Stomach (tissue), 8 donors: ENCODE measurements at regions not wholly inside any gene's neighbourhood (a gene's known extent, or its start where the extent isn't known, plus 50 kb on each side); places are given as distances from the start of the nearest gene placed in this dataset.
"Not testable (repeated sequence)": the region's sequence is repeated elsewhere in the genome, so short reads cannot be mapped to it uniquely, and the experiment has no call there.

Experiments used
- DNase-seq, 2 donors: peaks; one replicate each; pipeline versions ENCODE4 v3.0.0 to v3.0.0-alpha.2; 2013 to 2019
- H3K27ac ChIP-seq, 5 donors: fragments of 200-600 bp in 4 of 5; sonication (generic) in 4 of 5; one replicate each; pipeline ENCODE4 v1.5.1; 2013 to 2019; ENCODE audit warnings: mild to moderate bottlenecking in 1 of 5, moderate library complexity in 1 of 5
- H3K27me3 ChIP-seq, 3 donors: fragments of 200-600 bp; sonication (generic); one replicate each; pipeline ENCODE4 v1.5.1; 2017 to 2019; ENCODE audit warnings: mixed run types in 1 of 3
- H3K36me3 ChIP-seq, 4 donors: fragments of 200-600 bp; sonication (generic); 1 replicate in 3 of 4; 2 replicates in 1 of 4; pipeline ENCODE4 v1.5.1; 2016 to 2019
- H3K4me1 ChIP-seq, 4 donors: fragments of 200-600 bp; sonication (generic); one replicate each; pipeline ENCODE4 v1.5.1; 2016 to 2019
- H3K4me3 ChIP-seq, 4 donors: fragments of 200-600 bp; sonication (generic) in 3 of 4; one replicate each; pipeline ENCODE4 v1.5.1; 2016 to 2019; ENCODE audit warnings: mild to moderate bottlenecking in 1 of 4
- H3K9me3 ChIP-seq, 4 donors: fragments of 200-600 bp; sonication (generic); one replicate each; pipeline ENCODE4 v1.5.1; 2016 to 2019
- EP300 ChIP-seq: sonication (generic); formaldehyde crosslinking; IDR thresholded peaks from one replicate; pipeline ENCODE4 v1.6.1; 2017; ENCODE audit warnings: antibody characterized with exemption
- POLR2A ChIP-seq, 4 donors: fragments of 450-650 bp; IDR thresholded peaks; one replicate each; pipeline ENCODE4 v1.6.1; 2016; ENCODE audit warnings: antibody characterized with exemption in 4 of 4, control low read depth in 2 of 4, mild to moderate bottlenecking in 1 of 4, moderate library complexity in 1 of 4
- POLR2AphosphoS5 ChIP-seq, 3 donors: sonication (generic); formaldehyde crosslinking; IDR thresholded peaks; one replicate each; pipeline ENCODE4 v1.6.1; 2016; ENCODE audit warnings: antibody characterized with exemption in 3 of 3
- WGBS, 5 donors: extraction: QIAGEN DNeasy Blood & Tissue Kit in 3 of 5; methylation state at CpG; one replicate each; pipeline versions ENCODE4 v1.1.5 to v1.1.7; 2013 to 2018; 5-methylcytosine and 5-hydroxymethylcytosine counted together
- intact Hi-C: fragments of 100-400 bp; cut with DNase I; formaldehyde crosslinking; loops from one replicate; pipeline ENCODE4 v1.15.1; 2023; ENCODE audit warnings: low total_unique reads
- TF ChIP-seq, protein P1 (sequence below), 7 experiments: fragments of 450-650 bp in 4 of 7; fragments of 200-600 bp in 3 of 7; sonication (generic) in 3 of 7; IDR thresholded peaks; one replicate each; pipeline ENCODE4 v1.5.1; 2016 to 2019; ENCODE audit warnings: antibody characterized with exemption in 7 of 7, control low read depth in 2 of 7, mild to moderate bottlenecking in 1 of 7
- donor health status: healthy with polysubstance abuse.
- donor health status: Bipolar disorder and iron deficiency.
- donor health status: healthy.

GRCh38 chr12:131597333-131597732 lies 113.6 kb upstream of the SFSWAP start:
- Histone ChIP-seq H3K36me3 (no peaks in the 10 kb centered on the region), H3K4me1 (no peaks in the 10 kb centered on the region), H3K9me3 (no peaks in the 10 kb centered on the region), H3K27ac (no peak overlapping the region), H3K27me3 (peaks cover 0 to 22% (median 0%) of the 10 kb centered on the region in 3 donors), H3K4me3 (no peak overlapping the region)
- 43 to 61% (median 59%) methylated on average over 7 of the region's 7 CpGs for WGBS, 5 donors
- intact Hi-C loops, result no loop called here
- no peak for TF ChIP-seq EP300
- TF ChIP-seq, protein P1, sequence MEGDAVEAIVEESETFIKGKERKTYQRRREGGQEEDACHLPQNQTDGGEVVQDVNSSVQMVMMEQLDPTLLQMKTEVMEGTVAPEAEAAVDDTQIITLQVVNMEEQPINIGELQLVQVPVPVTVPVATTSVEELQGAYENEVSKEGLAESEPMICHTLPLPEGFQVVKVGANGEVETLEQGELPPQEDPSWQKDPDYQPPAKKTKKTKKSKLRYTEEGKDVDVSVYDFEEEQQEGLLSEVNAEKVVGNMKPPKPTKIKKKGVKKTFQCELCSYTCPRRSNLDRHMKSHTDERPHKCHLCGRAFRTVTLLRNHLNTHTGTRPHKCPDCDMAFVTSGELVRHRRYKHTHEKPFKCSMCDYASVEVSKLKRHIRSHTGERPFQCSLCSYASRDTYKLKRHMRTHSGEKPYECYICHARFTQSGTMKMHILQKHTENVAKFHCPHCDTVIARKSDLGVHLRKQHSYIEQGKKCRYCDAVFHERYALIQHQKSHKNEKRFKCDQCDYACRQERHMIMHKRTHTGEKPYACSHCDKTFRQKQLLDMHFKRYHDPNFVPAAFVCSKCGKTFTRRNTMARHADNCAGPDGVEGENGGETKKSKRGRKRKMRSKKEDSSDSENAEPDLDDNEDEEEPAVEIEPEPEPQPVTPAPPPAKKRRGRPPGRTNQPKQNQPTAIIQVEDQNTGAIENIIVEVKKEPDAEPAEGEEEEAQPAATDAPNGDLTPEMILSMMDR (IDR thresholded peaks at IDR 0.05), result no peak
- no peak for TF ChIP-seq POLR2A (IDR thresholded peaks at IDR 0.05)
- TF ChIP-seq POLR2AphosphoS5 (IDR thresholded peaks at IDR 0.05), result no peak
- DNase-seq, result no peak

- no peak overlapping the region for H3K4me3 ChIP-seq
- TF ChIP-seq POLR2AphosphoS5 (IDR thresholded peaks at IDR 0.05), result no peak
- no peak for TF ChIP-seq POLR2A (IDR thresholded peaks at IDR 0.05)
- no peak for TF ChIP-seq EP300
- TF ChIP-seq, protein P1 (IDR thresholded peaks at IDR 0.05), result no peak
- peaks cover 0 to 1% (median 0%) of the 10 kb centered on the region in 4 donors for H3K4me1 ChIP-seq
- 43 to 65% (median 59%) methylated on average over 4 to 5 of the region's 5 CpGs for WGBS, 5 donors
- no peak overlapping the region for H3K27ac ChIP-seq
- DNase-seq, result no peak
- intact Hi-C loops, result no loop called here
- peaks cover 0 to 30% (median 0%) of the 10 kb centered on the region in 3 donors for H3K27me3 ChIP-seq
- no peaks in the 10 kb centered on the region for H3K9me3 ChIP-seq
- no peaks in the 10 kb centered on the region for H3K36me3 ChIP-seq
Observed at GRCh38 chr12:131598717-131599116, 112.2 kb upstream of the SFSWAP start.

DNA sequence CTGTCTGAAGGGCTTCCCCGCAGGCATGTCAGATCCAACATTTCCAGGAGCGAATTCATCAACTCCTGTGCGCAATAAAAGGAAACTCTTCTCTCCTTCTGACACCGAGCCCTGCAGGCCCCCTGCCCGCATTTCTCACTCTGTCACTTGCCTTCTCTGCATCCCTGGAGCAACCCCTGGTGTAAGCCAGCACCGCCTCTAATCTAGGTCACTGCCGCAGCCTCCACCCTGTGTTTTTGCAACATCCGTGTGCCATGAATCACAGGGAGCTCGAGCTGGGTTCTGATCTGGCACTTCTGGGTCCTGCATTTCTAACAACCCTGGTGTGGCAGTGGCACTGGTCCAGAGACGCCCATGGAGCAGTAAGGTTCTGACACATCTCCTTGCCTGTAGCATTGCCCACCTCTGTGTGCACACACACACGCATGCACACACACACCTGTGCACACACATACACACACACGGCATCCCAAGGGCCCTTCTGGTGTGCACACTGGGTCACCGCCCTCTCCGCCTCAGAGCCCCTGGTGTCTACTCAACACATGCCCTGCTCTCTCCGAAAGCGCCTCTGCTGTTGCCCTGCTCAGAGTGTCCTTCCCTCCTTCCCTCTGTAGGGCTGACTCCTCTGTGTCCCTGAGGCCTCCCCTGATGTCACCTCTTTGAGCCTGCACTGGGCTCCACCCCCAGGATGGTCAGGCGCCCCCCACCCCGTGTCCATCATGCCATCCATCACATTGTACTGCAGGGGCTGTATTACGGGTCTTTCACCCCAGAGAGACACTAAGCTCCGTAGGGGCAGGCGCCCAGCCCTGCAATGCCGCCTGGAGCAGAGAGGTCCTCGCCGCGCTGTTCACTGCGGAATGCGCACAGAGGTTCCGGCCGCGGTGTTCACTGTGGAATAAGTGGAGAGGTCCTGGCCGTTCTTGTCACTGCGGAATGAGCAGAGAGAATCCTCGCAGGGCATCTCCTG lies 111.4 kb upstream of the SFSWAP start:
- H3K27me3 ChIP-seq, result peaks cover 0 to 34% (median 0%) of the 10 kb centered on the region in 3 donors
- TF ChIP-seq EP300 (no peak), POLR2AphosphoS5 (IDR thresholded peaks at IDR 0.05) (no peak), POLR2A (IDR thresholded peaks at IDR 0.05) (no peak)
- TF ChIP-seq, protein P1 (IDR thresholded peaks at IDR 0.05), result no peak
- H3K36me3 ChIP-seq, result no peaks in the 10 kb centered on the region
- intact Hi-C loops, result no loop called here
- 86 to 88% (median 86%) methylated on average over 31 to 33 of the region's 33 CpGs for WGBS, 5 donors
- DNase-seq, result no peak
- no peak overlapping the region for H3K27ac ChIP-seq
- H3K4me3 ChIP-seq, result no peak overlapping the region
- H3K9me3 ChIP-seq, result no peaks in the 10 kb centered on the region
- H3K4me1 ChIP-seq, result peaks cover 0 to 7% (median 0%) of the 10 kb centered on the region in 4 donors

DNA sequence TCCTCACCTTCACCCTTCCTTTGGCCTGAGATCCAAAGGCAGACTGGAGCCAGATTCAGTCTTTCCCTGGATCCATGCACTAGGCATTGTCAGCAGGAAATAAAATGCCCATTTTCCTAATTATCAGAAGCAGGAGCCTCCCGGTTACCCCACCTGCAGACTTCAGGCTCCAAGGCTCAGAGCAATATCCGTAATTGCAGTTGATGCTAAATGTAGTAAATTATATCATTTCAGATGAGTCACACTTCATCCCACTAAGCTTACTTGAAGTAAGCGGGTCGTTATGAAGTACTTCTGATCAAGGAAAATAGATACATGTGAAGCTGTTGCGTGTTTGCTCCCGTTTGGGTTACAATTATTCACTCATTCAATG lies 110.7 kb upstream of the SFSWAP start:
- 74 to 86% (median 79%) methylated on average over 6 of the region's 6 CpGs for WGBS, 5 donors
- Histone ChIP-seq H3K9me3 (no peaks in the 10 kb centered on the region), H3K27me3 (peaks cover 0 to 41% (median 0%) of the 10 kb centered on the region in 3 donors), H3K36me3 (no peaks in the 10 kb centered on the region), H3K4me1 (peaks cover 0 to 7% (median 0%) of the 10 kb centered on the region in 4 donors), H3K4me3 (no peak overlapping the region), H3K27ac (no peak overlapping the region)
- TF ChIP-seq POLR2AphosphoS5 (IDR thresholded peaks at IDR 0.05) (no peak), POLR2A (IDR thresholded peaks at IDR 0.05) (no peak), EP300 (no peak)
- TF ChIP-seq, protein P1 (IDR thresholded peaks at IDR 0.05), result no peak
- no peak for DNase-seq
- intact Hi-C loops, result no loop called here

DNA sequence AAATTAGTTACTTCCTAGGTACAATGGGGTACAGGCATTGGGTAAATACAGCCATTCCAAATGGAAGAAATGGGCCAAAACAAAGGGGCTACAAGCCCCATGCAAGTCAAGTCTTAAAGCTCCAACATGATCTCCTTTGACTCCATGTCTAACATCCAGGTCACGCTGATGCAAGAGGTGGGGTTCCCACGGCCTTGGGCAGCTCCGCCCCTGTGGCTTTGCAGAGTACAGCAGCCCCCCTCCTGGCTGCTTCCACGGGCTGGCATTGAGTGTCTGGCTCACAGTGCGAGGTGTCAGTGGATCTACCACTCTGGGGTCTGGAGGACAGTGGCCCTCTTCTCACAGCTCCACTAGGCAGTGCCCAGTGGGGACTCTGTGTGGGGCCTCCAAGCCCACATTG lies 109.4 kb upstream of the SFSWAP start:
- H3K36me3 ChIP-seq, H3K27ac ChIP-seq, intact Hi-C loops, DNase-seq, H3K9me3 ChIP-seq, H3K4me1 ChIP-seq, H3K4me3 ChIP-seq: not testable (repeated sequence)
- peaks cover 0 to 55% (median 0%) of the 10 kb centered on the region in 3 donors for H3K27me3 ChIP-seq
- WGBS, 5 donors, result 66 to 74% (median 70%) methylated on average over 5 of the region's 5 CpGs
